ENCODE measurements at regions not wholly inside any gene's neighbourhood (a gene's known extent, or its start where the extent isn't known, plus 50 kb on each side); places are given as distances from the start of the nearest gene placed in this dataset.

- ChIA-PET CTCF (no interaction called here), POLR2A (no interaction called here)
- no peak for DNase-seq (ENCODE audit: extremely low spot score)
- TF ChIP-seq, protein P1, sequence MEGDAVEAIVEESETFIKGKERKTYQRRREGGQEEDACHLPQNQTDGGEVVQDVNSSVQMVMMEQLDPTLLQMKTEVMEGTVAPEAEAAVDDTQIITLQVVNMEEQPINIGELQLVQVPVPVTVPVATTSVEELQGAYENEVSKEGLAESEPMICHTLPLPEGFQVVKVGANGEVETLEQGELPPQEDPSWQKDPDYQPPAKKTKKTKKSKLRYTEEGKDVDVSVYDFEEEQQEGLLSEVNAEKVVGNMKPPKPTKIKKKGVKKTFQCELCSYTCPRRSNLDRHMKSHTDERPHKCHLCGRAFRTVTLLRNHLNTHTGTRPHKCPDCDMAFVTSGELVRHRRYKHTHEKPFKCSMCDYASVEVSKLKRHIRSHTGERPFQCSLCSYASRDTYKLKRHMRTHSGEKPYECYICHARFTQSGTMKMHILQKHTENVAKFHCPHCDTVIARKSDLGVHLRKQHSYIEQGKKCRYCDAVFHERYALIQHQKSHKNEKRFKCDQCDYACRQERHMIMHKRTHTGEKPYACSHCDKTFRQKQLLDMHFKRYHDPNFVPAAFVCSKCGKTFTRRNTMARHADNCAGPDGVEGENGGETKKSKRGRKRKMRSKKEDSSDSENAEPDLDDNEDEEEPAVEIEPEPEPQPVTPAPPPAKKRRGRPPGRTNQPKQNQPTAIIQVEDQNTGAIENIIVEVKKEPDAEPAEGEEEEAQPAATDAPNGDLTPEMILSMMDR (IDR thresholded peaks at IDR 0.05; ENCODE audit: control extremely low read depth, extremely low read depth, low read depth, missing control alignments), result no peak
Observed at GRCh38 chr2:225130093-225130492, 87.8 kb upstream of the DOCK10 start.

DNA sequence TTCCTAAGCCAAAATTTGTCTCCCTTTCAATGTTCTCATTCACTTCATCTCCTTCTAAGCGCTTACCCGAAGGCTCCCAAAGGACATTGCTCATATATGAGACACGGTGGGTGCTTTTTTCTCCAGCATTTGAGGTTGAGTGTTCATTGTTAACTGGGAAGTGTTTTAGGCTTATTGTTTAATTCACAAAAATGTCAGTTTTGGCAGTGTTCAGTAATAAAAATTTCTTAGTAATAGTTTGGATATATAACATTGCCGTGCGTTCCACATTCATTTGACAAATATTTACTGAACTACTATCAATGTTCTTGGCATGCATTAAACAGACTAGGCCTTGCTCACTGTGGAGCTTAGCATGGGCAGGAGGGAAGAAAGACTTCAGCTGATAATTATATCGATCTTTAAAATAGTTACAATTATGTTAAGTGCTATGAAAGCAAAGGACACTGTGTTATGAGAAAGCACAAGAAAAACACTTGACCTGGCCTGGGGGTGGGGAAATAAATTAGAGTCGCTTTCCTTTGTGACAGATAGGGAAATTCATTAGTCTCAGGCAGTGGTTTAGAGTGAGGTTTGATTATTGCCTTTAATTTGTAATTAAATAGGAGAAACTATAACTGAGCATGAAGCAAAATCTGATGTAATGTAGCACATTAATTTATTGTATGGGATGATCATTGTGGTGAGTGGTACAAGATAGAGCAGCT, 82.2 kb upstream of the DOCK10 start:
- TF ChIP-seq, protein P1 (IDR thresholded peaks at IDR 0.05; ENCODE audit: control extremely low read depth, extremely low read depth, low read depth, missing control alignments), result no peak
- ChIA-PET CTCF (interaction anchor here (1.0 to 1.8 kb wide), 3 partner anchors 66 to 539 kb away, joined by 3 to 16 read pairs (median 3); no protein-coding TSS in a partner anchor), POLR2A (no interaction called here)
- no peak for DNase-seq (ENCODE audit: extremely low spot score)

GRCh38 chr2:225122583-225123486, 80.6 kb upstream of the DOCK10 start:
- POLR2A ChIA-PET, result no interaction called here
- DNase-seq (ENCODE audit: extremely low spot score), result peak; percentile 15
- TF ChIP-seq, protein P1 (IDR thresholded peaks at IDR 0.05; ENCODE audit: control extremely low read depth, extremely low read depth, low read depth, missing control alignments), result peak; percentile 66
- CTCF ChIA-PET, result interaction anchor here (0.8 to 2.0 kb wide), 13 partner anchors 9 to 543 kb away, joined by 3 to 16 read pairs (median 4); no protein-coding TSS in a partner anchor

GRCh38 chr2:225122007-225122406, 79.7 kb upstream of the DOCK10 start:
- DNase-seq (ENCODE audit: extremely low spot score), result no peak
- ChIA-PET CTCF (interaction anchor here (0.8 to 2.0 kb wide), 11 partner anchors 10 to 543 kb away, joined by 3 to 8 read pairs (median 4); no protein-coding TSS in a partner anchor), POLR2A (no interaction called here)
- TF ChIP-seq, protein P1 (IDR thresholded peaks at IDR 0.05; ENCODE audit: control extremely low read depth, extremely low read depth, low read depth, missing control alignments), result no peak

DNA sequence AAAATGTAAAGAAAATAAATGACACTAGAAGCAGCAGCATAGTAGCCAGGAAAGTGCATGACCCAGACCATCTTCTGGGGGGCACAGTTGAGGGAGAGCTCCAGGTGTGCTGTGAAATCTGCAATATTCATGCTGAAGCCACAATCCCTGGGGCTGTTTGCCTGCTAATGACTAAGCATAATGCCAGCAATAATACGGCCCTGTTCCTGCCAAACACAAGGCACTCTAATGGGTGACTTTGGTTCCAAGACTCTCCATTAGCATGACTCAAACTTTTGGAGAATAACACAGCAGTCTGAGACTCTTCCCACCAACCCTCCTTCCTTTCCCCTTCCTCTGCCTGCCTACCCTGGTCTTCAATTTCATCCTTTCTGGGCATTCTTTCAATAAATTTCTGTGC, 77.9 kb upstream of the DOCK10 start:
- DNase-seq (ENCODE audit: extremely low spot score), result no peak
- POLR2A ChIA-PET, result no interaction called here
- TF ChIP-seq, protein P1 (IDR thresholded peaks at IDR 0.05; ENCODE audit: control extremely low read depth, extremely low read depth, low read depth, missing control alignments), result no peak
- CTCF ChIA-PET, result interaction anchor here (2.1 kb wide), 1 partner anchor 546 kb away, joined by 6 read pairs; no protein-coding TSS in a partner anchor

DNA sequence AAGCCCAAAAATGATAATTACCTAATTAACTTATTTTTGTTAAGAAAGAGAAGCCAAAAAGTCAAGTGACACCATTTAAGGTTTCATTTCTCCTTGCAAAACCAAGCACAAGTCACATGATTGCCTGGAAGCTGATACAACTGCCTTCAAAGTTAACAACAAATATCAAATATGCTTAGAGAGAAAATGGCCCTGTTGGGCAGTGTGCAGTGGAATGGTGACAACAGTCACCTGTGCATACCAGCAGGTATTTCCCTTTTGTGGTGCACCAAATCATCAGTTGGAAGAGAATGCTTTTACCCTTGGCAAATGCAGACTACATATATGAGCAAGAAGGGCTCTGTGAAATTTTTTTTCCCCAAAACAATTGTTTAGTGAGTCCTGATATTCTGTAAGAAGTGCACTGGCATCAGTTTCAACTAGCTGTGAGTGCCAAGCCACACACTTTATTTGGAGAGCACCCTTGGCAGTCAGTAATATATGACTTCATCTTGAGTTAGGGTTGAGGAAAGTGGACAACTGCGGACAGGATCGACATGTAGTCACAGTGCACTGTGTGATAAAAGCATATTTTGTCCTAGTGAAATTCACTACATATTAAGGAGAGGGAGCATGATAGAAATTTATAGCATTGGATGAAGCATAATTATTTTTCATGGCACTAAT, 74.9 kb upstream of the DOCK10 start:
- ChIA-PET CTCF (interaction anchor here (2.8 kb wide), 1 partner anchor 544 kb away, joined by 8 read pairs; no protein-coding TSS in a partner anchor), POLR2A (no interaction called here)
- no peak for DNase-seq (ENCODE audit: extremely low spot score)
- TF ChIP-seq, protein P1 (IDR thresholded peaks at IDR 0.05; ENCODE audit: control extremely low read depth, extremely low read depth, low read depth, missing control alignments), result no peak

Data from GM10248 (cell line).